GM12878 (cell line): ENCODE measurements at regions not wholly inside any gene's neighbourhood (a gene's known extent, or its start where the extent isn't known, plus 50 kb on each side); places are given as distances from the start of the nearest gene placed in this dataset.

Source experiments
- ATAC-seq: fragments of 200-7000 bp; cut with Tn5 transposase; 3 replicates; pipeline ENCODE4 v1.9.1; 2020; ENCODE audit warnings: mild to moderate bottlenecking, moderate library complexity
- BruUV-seq: library from RNA; stranded (reverse); fragments of 400-500 nt; replicated peaks from 2 replicates; lab custom pipeline; 2021; lab: Mats Ljungman, UMichigan
- CTCF ChIA-PET: fragments of 300-600 bp; sonication (Branson Sonifier 250); formaldehyde crosslinking; extraction: SDS; loops from one replicate; lab custom pipeline; 2021; ENCODE audit warnings: inconsistent platforms; lab: Yijun Ruan, JAX
- POLR2A ChIA-PET: fragments of 350-600 bp; formaldehyde crosslinking; extraction: SDS; loops from one replicate; lab custom pipeline; 2021; ENCODE audit warnings: inconsistent platforms; lab: Charles Lee
- RAD21 ChIA-PET: fragments of 300-600 bp; sonication (Branson Sonifier 250); formaldehyde crosslinking; loops from one replicate; lab custom pipeline; 2023; ENCODE audit warnings: antibody characterized with exemption; ENCODE audit not compliant: unreplicated experiment; lab: Charles Lee
- SMC1A ChIA-PET: fragments of 300-600 bp; sonication (Branson Sonifier 250); formaldehyde crosslinking; loops from one replicate; lab custom pipeline; 2023; ENCODE audit not compliant: unreplicated experiment, uncharacterized antibody; lab: Charles Lee
- DNase-seq: peaks from one replicate; pipeline ENCODE4 v3.0.0-alpha.2; 2011; ENCODE audit warnings: low read depth, low spot score
- FAIRE-seq: peaks from 3 replicates; lab custom pipeline; 2011; peaks lifted over from hg19 to GRCh38; lab: Jason Lieb, UNC
- H2AFZ ChIP-seq: 2 replicates; pipeline ENCODE4 v1.6.0; 2011; ENCODE audit warnings: low read depth, low read length, control low read depth; ENCODE audit not compliant: control insufficient read depth
- H3K27ac ChIP-seq: 2 replicates; pipeline ENCODE4 v1.5.1; 2011; ENCODE audit warnings: control low read depth; ENCODE audit not compliant: control insufficient read depth, insufficient read depth
- H3K27me3 ChIP-seq, 2 experiments: replicated peaks in 1 of 2; 2 replicates each; pipeline versions ENCODE4 v1.6.0 to v1.6.1; 2011; ENCODE audit warnings: low read length in 1 of 2; ENCODE audit not compliant: control insufficient read depth in 2 of 2, insufficient read depth in 2 of 2
- H3K36me3 ChIP-seq, 2 experiments: 2 replicates each; pipeline ENCODE4 v1.5.1; 2011; ENCODE audit warnings: low read length in 1 of 2; ENCODE audit not compliant: control insufficient read depth in 2 of 2, insufficient read depth in 2 of 2
- H3K4me1 ChIP-seq: 2 replicates; pipeline ENCODE4 v1.6.1; 2011; ENCODE audit warnings: mild to moderate bottlenecking, low read length, moderate library complexity, mixed read lengths; ENCODE audit not compliant: control insufficient read depth, insufficient read depth
- H3K4me2 ChIP-seq: 2 replicates; pipeline ENCODE4 v1.6.0; 2011; ENCODE audit warnings: control low read depth; ENCODE audit not compliant: control insufficient read depth, insufficient read depth
- H3K4me3 ChIP-seq: fragments of 200-600 bp; sonication (generic); 2 replicates; pipeline ENCODE4 v1.5.1; 2016
- H3K79me2 ChIP-seq: 2 replicates; pipeline ENCODE4 v1.6.0; 2011; ENCODE audit warnings: low read length; ENCODE audit not compliant: control insufficient read depth, insufficient read depth
- H3K9ac ChIP-seq: 2 replicates; pipeline ENCODE4 v1.8.0; 2011; ENCODE audit warnings: low read length, control low read depth, mixed read lengths; ENCODE audit not compliant: control insufficient read depth, insufficient read depth
- H3K9me3 ChIP-seq: replicated peaks from 3 replicates; pipeline ENCODE4 v1.5.1; 2011; ENCODE audit warnings: mild to moderate bottlenecking, low read length; ENCODE audit not compliant: control insufficient read depth, insufficient read depth
- H4K20me1 ChIP-seq: 2 replicates; pipeline ENCODE4 v1.6.0; 2011; ENCODE audit not compliant: control insufficient read depth, insufficient read depth
- BRCA1 ChIP-seq: IDR thresholded peaks from 2 replicates; pipeline ENCODE4 v1.6.1; 2011; ENCODE audit warnings: low read depth, low read length, improper control_type of control experiment
- CBX3 ChIP-seq: fragments of 200-600 bp; sonication (generic); IDR thresholded peaks from 2 replicates; pipeline ENCODE4 v1.6.1; 2016; ENCODE audit warnings: low read depth, borderline replicate concordance
- EP300 ChIP-seq, 2 experiments: fragments of 150-350 bp in 1 of 2; IDR thresholded peaks; 2 replicates each; pipeline ENCODE4 v1.6.1; 2011 to 2012; ENCODE audit warnings: low read depth in 2 of 2, low read length in 2 of 2, borderline replicate concordance in 1 of 2, improper control_type of control experiment in 1 of 2, inconsistent platforms in 1 of 2; ENCODE audit not compliant: control insufficient read depth in 1 of 2
- HDGF ChIP-seq: fragments of 450-650 bp; IDR thresholded peaks from 2 replicates; pipeline ENCODE4 v1.6.1; 2016; ENCODE audit warnings: antibody characterized with exemption
- IKZF1 ChIP-seq: fragments of 450-650 bp; conservative IDR thresholded peaks from 2 replicates; pipeline ENCODE4 v1.6.1; 2017; ENCODE audit warnings: antibody characterized with exemption, mild to moderate bottlenecking
- KAT2A ChIP-seq: conservative IDR thresholded peaks from 2 replicates; pipeline ENCODE4 v1.6.1; 2011; ENCODE audit warnings: low read depth, low read length; ENCODE audit not compliant: control insufficient read depth
- NFYB ChIP-seq: IDR thresholded peaks from 2 replicates; pipeline ENCODE4 v1.6.1; 2011; ENCODE audit warnings: low read depth, mild to moderate bottlenecking, low read length, improper control_type of control experiment, moderate library complexity; ENCODE audit not compliant: insufficient read depth
- NR2C1 ChIP-seq: fragments of 450-650 bp; IDR thresholded peaks from 2 replicates; pipeline ENCODE4 v1.6.1; 2017; ENCODE audit warnings: antibody characterized with exemption, mild to moderate bottlenecking, moderate library complexity
- POLR2A ChIP-seq: IDR thresholded peaks from 2 replicates; pipeline ENCODE4 v1.6.1; 2011; ENCODE audit warnings: low read depth, mild to moderate bottlenecking, low read length
- SREBF1 ChIP-seq: IDR thresholded peaks from 2 replicates; pipeline ENCODE4 v1.6.1; 2012; ENCODE audit warnings: mild to moderate bottlenecking, low read length
- WGBS: methylation state at CpG from one replicate; pipeline ENCODE4 v1.1.6; 2016; ENCODE audit warnings: low lambda C conversion rate; ENCODE audit not compliant: insufficient replicate concordance, insufficient coverage; ENCODE audit errors: missing lambda C conversion rate; 5-methylcytosine and 5-hydroxymethylcytosine counted together
- in situ Hi-C: fragments of 300-500 bp; cut with MboI; formaldehyde crosslinking; loops from 9 replicates; pipeline ENCODE4 v1.14.3; 2018; ENCODE audit warnings: mixed read lengths
- intact Hi-C: fragments of 100-400 bp; cut with micrococcal nuclease; formaldehyde crosslinking; loops from one replicate; pipeline ENCODE4 v1.14.2; 2022; ENCODE audit not compliant: unreplicated experiment
- TF ChIP-seq, protein P1 (sequence below): IDR thresholded peaks from 2 replicates; pipeline ENCODE4 v1.6.1; 2011; ENCODE audit warnings: borderline replicate concordance, low read depth, mild to moderate bottlenecking, moderate library complexity, mixed read lengths, low read length; ENCODE audit not compliant: insufficient read depth; ENCODE audit errors: extremely low read length
- TF ChIP-seq, protein P2 (sequence below): fragments of 150-350 bp; IDR thresholded peaks from 2 replicates; pipeline ENCODE4 v1.6.1; 2014; ENCODE audit warnings: mild to moderate bottlenecking, low read depth, low read length

DNA sequence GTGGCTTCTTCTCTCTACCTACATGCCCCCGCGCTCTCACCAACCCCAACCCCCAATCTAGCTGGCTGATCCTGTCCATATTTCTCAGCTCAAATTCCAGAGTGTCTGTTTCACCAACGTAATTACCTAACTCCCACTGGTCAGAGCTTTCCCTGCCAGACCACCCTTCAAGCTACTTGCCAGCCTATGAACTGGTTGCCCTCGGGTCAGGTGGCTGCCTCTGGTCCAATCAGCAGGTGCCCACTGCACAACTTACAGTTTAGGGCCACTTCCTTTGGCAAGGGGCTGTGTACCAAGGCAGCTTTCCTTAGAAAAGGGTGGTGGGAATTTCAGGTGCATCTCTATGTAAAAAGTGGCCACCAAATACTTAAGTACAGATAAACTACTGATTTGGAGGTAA is 92.2 kb upstream of the SLC30A5 start:
- no peaks in the 10 kb centered on the region for H3K4me1 ChIP-seq
- CTCF ChIA-PET = interaction anchor here (1.0 kb wide), 1 partner anchor 25 kb away, joined by 4 read pairs; no protein-coding TSS in a partner anchor
- no peaks in the 10 kb centered on the region for H3K79me2 ChIP-seq
- no peaks in the 10 kb centered on the region for H3K9me3 ChIP-seq
- no TSS peak for BruUV-seq
- SMC1A ChIA-PET = interaction anchor here (1.0 kb wide), 1 partner anchor 18 kb away, joined by 3 read pairs; no protein-coding TSS in a partner anchor
- H3K27me3 ChIP-seq = no peaks in the 10 kb centered on the region; a peak in 2 of 4 replicates
- no peak overlapping the region for H3K27ac ChIP-seq
- H3K4me3 ChIP-seq = no peak overlapping the region
- DNase-seq (no peak), FAIRE-seq (no peak), ATAC-seq (no peak)
- RAD21 ChIA-PET = no interaction called here
- no peak overlapping the region for H3K4me2 ChIP-seq
- in situ Hi-C loops (no loop called here), intact Hi-C loops (no loop called here)
- POLR2A ChIA-PET = no interaction called here
- no peak overlapping the region for H2AFZ ChIP-seq
- H3K9ac ChIP-seq = no peak overlapping the region
- no peaks in the 10 kb centered on the region for H4K20me1 ChIP-seq
- H3K36me3 ChIP-seq = no peaks in the 10 kb centered on the region
- 48% methylated on average over 4 of the region's 4 CpGs for WGBS
- TF ChIP-seq SREBF1 (no peak), NFYB (peak; percentile 38; the same call in 1 of the 2 replicates)
- TF ChIP-seq, protein P1, sequence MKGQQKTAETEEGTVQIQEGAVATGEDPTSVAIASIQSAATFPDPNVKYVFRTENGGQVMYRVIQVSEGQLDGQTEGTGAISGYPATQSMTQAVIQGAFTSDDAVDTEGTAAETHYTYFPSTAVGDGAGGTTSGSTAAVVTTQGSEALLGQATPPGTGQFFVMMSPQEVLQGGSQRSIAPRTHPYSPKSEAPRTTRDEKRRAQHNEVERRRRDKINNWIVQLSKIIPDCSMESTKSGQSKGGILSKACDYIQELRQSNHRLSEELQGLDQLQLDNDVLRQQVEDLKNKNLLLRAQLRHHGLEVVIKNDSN = peak; percentile 9

DNA sequence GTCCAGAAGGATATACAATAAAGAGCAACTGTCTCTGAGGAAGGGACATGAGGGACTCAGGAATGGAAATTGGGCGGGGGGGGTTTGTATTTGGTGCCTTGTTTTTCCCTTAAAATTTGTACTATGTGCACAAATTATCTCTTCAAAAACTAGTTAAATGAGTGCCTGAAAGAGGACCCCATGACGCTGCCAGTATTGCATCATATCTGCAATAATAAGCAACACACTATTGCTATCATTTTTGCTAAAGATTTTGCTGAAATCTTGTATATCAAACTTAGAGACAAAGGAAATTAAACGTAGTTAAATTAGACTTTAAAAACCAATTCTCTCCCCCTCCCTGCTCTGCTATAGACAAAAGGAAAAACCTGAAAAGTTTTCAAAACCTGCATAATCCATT is 89.7 kb upstream of the SLC30A5 start:
- 3% methylated on average over 3 of the region's 3 CpGs for WGBS
- CTCF ChIA-PET = no interaction called here

More for the DNA sequence above, 89.7 kb upstream of the SLC30A5 start:
- ChIA-PET RAD21 (no interaction called here), SMC1A (no interaction called here), POLR2A (no interaction called here)
- BruUV-seq = no TSS peak
- DNase-seq = no peak
- Histone ChIP-seq H3K36me3 (no peaks in the 10 kb centered on the region), H2AFZ (no peak overlapping the region), H3K9me3 (no peaks in the 10 kb centered on the region), H3K4me3 (no peak overlapping the region), H4K20me1 (no peaks in the 10 kb centered on the region), H3K4me2 (no peak overlapping the region), H3K9ac (no peak overlapping the region), H3K4me1 (no peaks in the 10 kb centered on the region), H3K27ac (no peak overlapping the region), H3K79me2 (no peaks in the 10 kb centered on the region), H3K27me3 (no peaks in the 10 kb centered on the region; a peak in 2 of 4 replicates)
- in situ Hi-C loops = no loop called here
- intact Hi-C loops = no loop called here
- TF ChIP-seq CBX3 (no peak), NR2C1 (no peak), HDGF (no peak), BRCA1 (no peak), POLR2A (no peak), EP300 (IDR thresholded peaks at IDR 0.05; ENCODE audit: borderline replicate concordance in 1 of 2, control insufficient read depth in 1 of 2, low read depth in 2 of 2, low read length in 2 of 2) (no peak), IKZF1 (no peak), KAT2A (no peak)
- TF ChIP-seq, protein P2, sequence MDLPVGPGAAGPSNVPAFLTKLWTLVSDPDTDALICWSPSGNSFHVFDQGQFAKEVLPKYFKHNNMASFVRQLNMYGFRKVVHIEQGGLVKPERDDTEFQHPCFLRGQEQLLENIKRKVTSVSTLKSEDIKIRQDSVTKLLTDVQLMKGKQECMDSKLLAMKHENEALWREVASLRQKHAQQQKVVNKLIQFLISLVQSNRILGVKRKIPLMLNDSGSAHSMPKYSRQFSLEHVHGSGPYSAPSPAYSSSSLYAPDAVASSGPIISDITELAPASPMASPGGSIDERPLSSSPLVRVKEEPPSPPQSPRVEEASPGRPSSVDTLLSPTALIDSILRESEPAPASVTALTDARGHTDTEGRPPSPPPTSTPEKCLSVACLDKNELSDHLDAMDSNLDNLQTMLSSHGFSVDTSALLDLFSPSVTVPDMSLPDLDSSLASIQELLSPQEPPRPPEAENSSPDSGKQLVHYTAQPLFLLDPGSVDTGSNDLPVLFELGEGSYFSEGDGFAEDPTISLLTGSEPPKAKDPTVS = no peak
- ATAC-seq = no peak
- FAIRE-seq = no peak
